ENCODE measurements at regions not wholly inside any gene's neighbourhood (a gene's known extent, or its start where the extent isn't known, plus 50 kb on each side); places are given as distances from the start of the nearest gene placed in this dataset.
"Not testable (repeated sequence)": the region's sequence is repeated elsewhere in the genome, so short reads cannot be mapped to it uniquely, and the experiment has no call there.

DNA sequence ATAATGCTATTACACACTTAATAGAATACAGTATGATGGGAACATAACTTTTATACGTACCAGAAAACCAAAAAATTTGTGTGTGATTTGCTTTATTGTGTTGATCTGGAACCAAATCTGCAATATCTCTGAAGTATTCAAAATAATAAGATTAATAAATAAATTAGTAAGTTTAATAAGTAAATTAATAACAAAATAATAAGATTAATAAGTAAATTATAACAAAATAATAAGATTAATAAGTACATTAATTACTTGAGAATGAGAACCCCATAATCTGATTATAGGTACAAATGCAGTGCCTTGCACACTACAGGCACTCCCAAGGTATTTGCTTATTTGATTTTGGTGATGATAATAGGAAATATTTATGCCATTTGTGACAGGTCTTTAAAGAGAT lies 267.4 kb downstream of the ZNF326 start:
- DNase-seq (ENCODE audit: low read depth): no peak
- TF ChIP-seq, protein P1, sequence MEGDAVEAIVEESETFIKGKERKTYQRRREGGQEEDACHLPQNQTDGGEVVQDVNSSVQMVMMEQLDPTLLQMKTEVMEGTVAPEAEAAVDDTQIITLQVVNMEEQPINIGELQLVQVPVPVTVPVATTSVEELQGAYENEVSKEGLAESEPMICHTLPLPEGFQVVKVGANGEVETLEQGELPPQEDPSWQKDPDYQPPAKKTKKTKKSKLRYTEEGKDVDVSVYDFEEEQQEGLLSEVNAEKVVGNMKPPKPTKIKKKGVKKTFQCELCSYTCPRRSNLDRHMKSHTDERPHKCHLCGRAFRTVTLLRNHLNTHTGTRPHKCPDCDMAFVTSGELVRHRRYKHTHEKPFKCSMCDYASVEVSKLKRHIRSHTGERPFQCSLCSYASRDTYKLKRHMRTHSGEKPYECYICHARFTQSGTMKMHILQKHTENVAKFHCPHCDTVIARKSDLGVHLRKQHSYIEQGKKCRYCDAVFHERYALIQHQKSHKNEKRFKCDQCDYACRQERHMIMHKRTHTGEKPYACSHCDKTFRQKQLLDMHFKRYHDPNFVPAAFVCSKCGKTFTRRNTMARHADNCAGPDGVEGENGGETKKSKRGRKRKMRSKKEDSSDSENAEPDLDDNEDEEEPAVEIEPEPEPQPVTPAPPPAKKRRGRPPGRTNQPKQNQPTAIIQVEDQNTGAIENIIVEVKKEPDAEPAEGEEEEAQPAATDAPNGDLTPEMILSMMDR (IDR thresholded peaks at IDR 0.05; ENCODE audit: low read depth, low read length, missing control alignments): no peak
- in situ Hi-C loops (cut with HindIII; ENCODE audit: low sequenced_read_pairs): no loop called here
- no peak overlapping the region for H3K4me3 ChIP-seq (ENCODE audit: low read depth, low read length)

DNA sequence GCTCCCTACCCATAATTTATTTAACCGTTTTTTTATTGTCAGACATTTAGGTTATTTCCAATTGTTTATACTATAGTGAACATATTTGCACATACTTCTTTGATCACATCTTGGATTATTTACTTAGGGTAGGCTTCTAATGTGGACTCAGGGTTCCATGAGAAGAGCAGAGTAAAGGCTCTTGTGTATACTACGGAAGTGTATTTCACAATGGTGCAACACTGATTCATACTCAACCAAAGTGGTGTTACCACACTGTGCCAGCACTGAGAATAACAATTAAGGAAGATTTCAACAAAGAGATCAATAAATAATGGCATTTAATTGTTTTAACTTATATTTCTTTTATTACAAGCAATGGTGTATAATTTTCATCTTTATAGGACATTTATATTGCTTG lies 251.2 kb downstream of the ZNF326 start:
- H3K4me3 ChIP-seq (ENCODE audit: low read depth, low read length): no peak overlapping the region
- TF ChIP-seq, protein P1 (IDR thresholded peaks at IDR 0.05; ENCODE audit: low read depth, low read length, missing control alignments): no peak
- in situ Hi-C loops (cut with HindIII; ENCODE audit: low sequenced_read_pairs): no loop called here
- no peak for DNase-seq (ENCODE audit: low read depth)

DNA sequence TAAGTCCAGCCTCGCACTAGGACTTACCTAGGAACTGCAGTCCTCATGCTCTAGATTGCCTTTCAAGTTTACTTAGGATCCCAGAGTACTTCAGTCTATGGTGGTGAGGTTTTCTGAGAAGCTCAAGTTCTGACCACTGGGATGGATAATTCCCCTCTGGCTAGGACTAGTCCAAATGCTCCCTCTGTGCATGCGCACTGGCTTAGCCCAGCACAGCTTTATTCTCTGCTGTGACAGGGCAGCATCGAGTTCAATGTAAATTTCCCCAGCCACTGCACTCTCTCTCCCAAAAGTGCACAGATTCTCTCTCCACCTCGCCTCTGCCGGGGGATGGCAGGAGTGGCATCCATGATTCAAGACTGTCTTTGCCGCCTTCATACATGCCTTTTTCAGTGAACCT lies 241.6 kb downstream of the ZNF326 start:
- TF ChIP-seq, protein P1 (IDR thresholded peaks at IDR 0.05; ENCODE audit: low read depth, low read length, missing control alignments): no peak
- H3K4me3 ChIP-seq (ENCODE audit: low read depth, low read length): no peak overlapping the region
- DNase-seq (ENCODE audit: low read depth): no peak
- in situ Hi-C loops (cut with HindIII; ENCODE audit: low sequenced_read_pairs): no loop called here

DNA sequence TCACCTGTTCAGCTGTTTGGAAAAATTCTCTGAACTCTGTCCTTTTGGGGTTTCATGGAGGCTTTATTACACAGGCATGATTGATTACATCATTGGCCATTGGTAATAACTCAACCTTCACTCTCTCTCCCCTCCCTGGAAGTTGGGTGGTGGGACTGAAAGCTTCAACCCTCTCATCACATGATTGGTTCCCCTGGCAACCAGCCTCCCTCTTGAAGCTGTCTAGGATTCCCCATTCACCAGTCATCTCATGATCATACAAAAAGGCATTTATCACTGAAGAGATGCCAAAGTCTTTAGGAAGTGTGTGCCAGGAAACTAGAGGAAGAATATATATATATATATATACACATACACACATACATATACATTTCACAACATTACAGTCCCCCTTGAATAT lies 228.5 kb downstream of the ZNF326 start:
- no peak overlapping the region for H3K4me3 ChIP-seq (ENCODE audit: low read depth, low read length)
- TF ChIP-seq, protein P1 (IDR thresholded peaks at IDR 0.05; ENCODE audit: low read depth, low read length, missing control alignments): no peak
- in situ Hi-C loops (cut with HindIII; ENCODE audit: low sequenced_read_pairs): no loop called here
- DNase-seq (ENCODE audit: low read depth): no peak

DNA sequence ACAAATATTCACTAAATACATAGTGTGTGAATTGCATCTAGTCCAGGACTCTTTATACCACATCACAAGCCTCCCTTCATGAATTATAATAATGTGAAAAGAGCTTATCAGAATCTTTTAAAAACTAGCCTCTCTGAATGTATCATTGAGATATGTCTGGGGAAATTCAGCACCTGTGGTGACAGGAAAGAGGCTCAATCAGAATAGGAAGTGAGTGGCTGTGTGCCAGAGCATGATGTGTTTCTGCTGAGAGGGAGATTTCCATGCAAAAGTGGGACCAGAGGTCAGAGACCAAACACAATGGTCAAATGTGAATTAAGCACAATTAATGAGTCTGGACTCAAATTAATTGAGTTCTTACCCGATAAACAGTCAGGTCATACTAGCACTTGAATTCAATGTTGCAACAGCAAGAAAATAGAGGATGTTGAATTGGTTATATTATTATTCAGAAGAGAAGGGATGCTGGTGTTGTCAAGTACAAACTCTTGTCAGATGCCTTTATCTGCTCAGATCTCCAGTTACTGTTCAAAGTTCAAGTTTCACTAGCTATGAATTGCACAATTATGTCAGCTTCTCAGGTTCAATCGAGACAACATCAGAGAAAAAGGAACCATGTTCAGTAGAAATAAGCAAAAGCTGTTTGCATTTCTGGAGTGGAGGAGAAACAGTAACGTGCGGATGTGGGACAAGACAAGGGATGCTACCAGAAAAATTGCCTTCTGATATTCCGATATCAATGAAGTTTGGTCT lies 226.2 kb downstream of the ZNF326 start:
- DNase-seq (ENCODE audit: low read depth): no peak
- TF ChIP-seq, protein P1 (IDR thresholded peaks at IDR 0.05; ENCODE audit: low read depth, low read length, missing control alignments): no peak
- no peak overlapping the region for H3K4me3 ChIP-seq (ENCODE audit: low read depth, low read length)
- in situ Hi-C loops (cut with HindIII; ENCODE audit: low sequenced_read_pairs): no loop called here

DNA sequence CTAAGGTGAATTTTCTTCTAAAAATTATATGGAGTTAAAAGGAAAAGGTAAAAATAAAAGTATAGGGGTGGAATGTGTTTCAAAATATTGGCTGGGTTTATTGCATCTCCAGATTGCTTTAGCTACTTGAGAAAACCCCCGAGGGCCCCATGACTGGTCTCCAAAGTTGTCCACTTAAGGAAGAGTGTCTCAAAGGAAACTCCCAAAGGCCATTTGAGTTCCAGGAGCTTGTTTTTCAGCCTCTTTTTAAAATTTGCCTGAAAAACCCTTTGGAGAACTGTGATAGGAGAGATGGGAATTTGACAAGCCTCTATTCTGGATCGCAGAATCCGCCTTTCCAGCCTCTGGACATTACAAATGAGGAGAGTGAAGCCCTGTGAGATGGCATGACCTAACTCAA lies 225.6 kb downstream of the ZNF326 start:
- no peak overlapping the region for H3K4me3 ChIP-seq (ENCODE audit: low read depth, low read length)
- TF ChIP-seq, protein P1 (IDR thresholded peaks at IDR 0.05; ENCODE audit: low read depth, low read length, missing control alignments): no peak
- no peak for DNase-seq (ENCODE audit: low read depth)
- in situ Hi-C loops (cut with HindIII; ENCODE audit: low sequenced_read_pairs): no loop called here

DNA sequence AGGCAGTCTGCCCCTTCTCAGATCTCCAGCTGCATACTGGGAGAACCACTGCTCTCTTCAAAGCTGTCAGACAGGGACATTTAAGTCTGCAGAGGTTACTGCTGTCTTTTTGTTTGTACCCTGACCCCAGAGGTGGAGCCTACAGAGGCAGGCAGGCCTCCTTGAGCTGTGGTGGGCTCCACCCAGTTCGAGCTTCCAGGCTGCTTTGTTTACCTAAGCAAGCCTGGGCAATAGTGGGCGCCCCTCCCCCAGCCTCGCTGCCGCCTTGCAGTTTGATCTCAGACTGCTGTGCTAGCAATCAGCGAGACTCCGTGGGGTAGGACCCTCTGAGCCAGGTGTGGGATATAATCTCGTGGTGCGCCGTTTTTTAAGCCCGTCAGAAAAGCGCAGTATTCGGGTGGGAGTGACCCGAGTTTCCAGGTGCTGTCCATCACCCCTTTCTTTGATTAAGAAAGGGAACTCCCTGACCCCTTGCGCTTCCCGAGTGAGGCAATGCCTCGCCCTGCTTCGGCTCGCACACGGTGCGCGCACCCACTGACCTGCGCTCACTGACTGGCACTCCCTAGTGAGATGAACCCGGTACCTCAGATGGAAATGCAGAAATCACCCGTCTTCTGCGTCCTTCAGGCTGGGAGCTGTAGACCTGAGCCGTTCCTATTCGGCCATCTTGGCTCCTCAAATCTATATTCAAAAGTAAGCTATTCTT lies 224.4 kb downstream of the ZNF326 start:
- DNase-seq (ENCODE audit: low read depth); H3K4me3 ChIP-seq (ENCODE audit: low read depth, low read length); in situ Hi-C loops (cut with HindIII; ENCODE audit: low sequenced_read_pairs): not testable (repeated sequence)

All from astrocyte of the cerebellum (primary cell).